ENCODE measurements at regions not wholly inside any gene's neighbourhood (a gene's known extent, or its start where the extent isn't known, plus 50 kb on each side); places are given as distances from the start of the nearest gene placed in this dataset.

- no peak for TF ChIP-seq CTCF (IDR thresholded peaks at IDR 0.05)
- no peaks in the 10 kb centered on the region for H3K36me3 ChIP-seq
- H3K9me3 ChIP-seq: no peaks in the 10 kb centered on the region
- H3K4me3 ChIP-seq: no peak overlapping the region
- no peak for DNase-seq
- no peaks in the 10 kb centered on the region for H3K4me1 ChIP-seq
- H3K27me3 ChIP-seq: no peaks in the 10 kb centered on the region
- H3K27ac ChIP-seq: no peak overlapping the region
- intact Hi-C loops (cut with DNase I; ENCODE audit: low total_unique reads): no loop called here
Observed at GRCh38 chr3:40821315-40821714, 296.6 kb downstream of the ZNF621 start.

DNA sequence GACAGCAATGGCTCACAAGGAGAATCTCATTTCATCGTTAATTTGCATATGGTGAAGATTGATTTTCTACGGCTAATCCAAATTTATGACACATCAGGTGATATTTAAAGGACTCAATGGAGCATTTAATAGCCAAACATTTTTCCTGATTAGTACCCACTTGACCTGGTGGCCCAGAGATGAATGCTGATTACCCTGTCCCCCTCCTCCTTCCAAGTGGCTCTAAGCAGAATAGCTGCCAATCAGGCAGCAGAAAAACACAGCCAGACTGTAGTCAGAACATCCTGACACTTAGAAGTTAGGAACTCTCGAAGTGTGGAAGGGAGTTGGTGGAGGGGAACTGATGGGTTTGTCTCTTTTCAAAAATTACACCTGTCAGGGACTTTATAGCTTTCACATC lies 302.5 kb downstream of the ZNF621 start:
- intact Hi-C loops (cut with DNase I; ENCODE audit: low total_unique reads): no loop called here
- Histone ChIP-seq H3K9me3 (no peaks in the 10 kb centered on the region), H3K4me3 (no peak overlapping the region), H3K27me3 (no peaks in the 10 kb centered on the region), H3K27ac (no peak overlapping the region), H3K36me3 (no peaks in the 10 kb centered on the region), H3K4me1 (peaks cover 0 to 13% (median 0%) of the 10 kb centered on the region in 4 donors)
- TF ChIP-seq CTCF (IDR thresholded peaks at IDR 0.05): no peak
- DNase-seq: no peak

DNA sequence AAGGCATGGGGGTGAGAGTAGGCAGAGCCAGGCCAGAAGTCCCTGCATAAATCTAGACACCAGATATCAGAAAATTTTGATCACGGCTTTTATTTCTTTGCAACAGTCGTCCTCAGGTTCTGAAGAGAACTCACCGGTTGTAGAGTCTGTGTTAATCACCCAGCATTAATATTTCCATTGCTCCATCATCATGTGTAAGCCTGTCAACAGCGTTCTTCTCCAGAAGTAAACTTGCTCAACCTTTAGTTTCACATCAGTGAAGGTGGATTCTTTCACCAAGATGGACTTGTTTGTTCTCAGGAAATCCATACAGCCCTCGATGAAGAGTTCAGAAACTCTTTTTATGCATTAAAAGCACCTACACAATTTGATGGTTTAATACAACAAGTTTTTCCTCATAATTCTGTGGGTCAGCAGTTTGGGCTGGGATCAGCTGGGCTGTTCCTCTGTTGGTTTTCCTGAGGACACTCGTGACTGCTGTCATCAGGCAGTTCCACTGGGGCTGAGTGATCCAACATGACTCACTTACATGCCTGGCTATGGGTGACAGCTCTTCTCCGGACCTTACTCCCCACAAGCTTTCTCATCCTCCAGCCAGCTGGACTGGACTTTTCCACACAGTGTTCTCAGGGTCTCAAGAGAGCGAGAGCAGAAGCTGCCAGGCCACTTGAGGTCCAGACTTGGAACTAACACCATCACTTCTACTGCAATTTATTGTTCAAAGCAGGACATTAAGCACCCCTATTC lies 303.4 kb downstream of the ZNF621 start:
- Histone ChIP-seq H3K4me1 (peaks cover 0 to 13% (median 0%) of the 10 kb centered on the region in 4 donors), H3K36me3 (no peaks in the 10 kb centered on the region), H3K27ac (no peak overlapping the region), H3K9me3 (no peaks in the 10 kb centered on the region), H3K4me3 (no peak overlapping the region), H3K27me3 (no peaks in the 10 kb centered on the region)
- intact Hi-C loops (cut with DNase I; ENCODE audit: low total_unique reads): no loop called here
- peak; percentile 88 to 90 for DNase-seq
- no peak for TF ChIP-seq CTCF (IDR thresholded peaks at IDR 0.05)

- no peaks in the 10 kb centered on the region for H3K9me3 ChIP-seq
- H3K36me3 ChIP-seq: no peaks in the 10 kb centered on the region
- peaks cover 0 to 13% (median 0%) of the 10 kb centered on the region in 4 donors for H3K4me1 ChIP-seq
- TF ChIP-seq CTCF (IDR thresholded peaks at IDR 0.05): no peak
- no peak overlapping the region for H3K27ac ChIP-seq
- no peaks in the 10 kb centered on the region for H3K27me3 ChIP-seq
- intact Hi-C loops (cut with DNase I; ENCODE audit: low total_unique reads): no loop called here
- H3K4me3 ChIP-seq: no peak overlapping the region
- DNase-seq: no peak
Observed at GRCh38 chr3:40828741-40829415, 304.1 kb downstream of the ZNF621 start.

GRCh38 chr3:40829876-40830275 lies 305.1 kb downstream of the ZNF621 start:
- Histone ChIP-seq H3K9me3 (no peaks in the 10 kb centered on the region), H3K27me3 (no peaks in the 10 kb centered on the region), H3K4me3 (no peak overlapping the region), H3K36me3 (no peaks in the 10 kb centered on the region), H3K27ac (no peak overlapping the region), H3K4me1 (peaks cover 0 to 13% (median 0%) of the 10 kb centered on the region in 4 donors)
- intact Hi-C loops (cut with DNase I; ENCODE audit: low total_unique reads): no loop called here
- TF ChIP-seq CTCF (IDR thresholded peaks at IDR 0.05): no peak
- no peak for DNase-seq
